NOMO-1 treated with dmso at 0.1 percent for 144 hours (cell line): ENCODE measurements at regions not wholly inside any gene's neighbourhood (a gene's known extent, or its start where the extent isn't known, plus 50 kb on each side); places are given as distances from the start of the nearest gene placed in this dataset.

Source experiments
- DNase-seq: peaks from one replicate; lab custom pipeline; 2025; ENCODE audit not compliant: unreplicated experiment; lab: John Stamatoyannopoulos, UW

- DNase-seq: no peak
Measured at GRCh38 chr1:228867951-228868730, 132.9 kb downstream of the RHOU start.

GRCh38 chr1:228868731-228869024 is 133.4 kb downstream of the RHOU start:
- DNase-seq: no peak

GRCh38 chr1:228869312-228869824 is 134.1 kb downstream of the RHOU start:
- DNase-seq: no peak

- no peak for DNase-seq
Measured at GRCh38 chr1:228870041-228870713, 134.9 kb downstream of the RHOU start.

GRCh38 chr1:228871314-228872061 is 136.2 kb downstream of the RHOU start:
- DNase-seq: no peak

GRCh38 chr1:228872080-228872479 is 136.8 kb downstream of the RHOU start:
- no peak for DNase-seq

- no peak for DNase-seq
Measured at GRCh38 chr1:228873709-228874108, 138.4 kb downstream of the RHOU start.

- DNase-seq: no peak
Measured at GRCh38 chr1:228875741-228876140, 140.5 kb downstream of the RHOU start.

GRCh38 chr1:228876187-228876586 is 140.9 kb downstream of the RHOU start:
- DNase-seq: no peak

- DNase-seq: no peak
Measured at GRCh38 chr1:228879164-228879563, 143.9 kb downstream of the RHOU start.

- no peak for DNase-seq
Measured at GRCh38 chr1:228882041-228882770, 146.9 kb downstream of the RHOU start.

- DNase-seq: no peak
Measured at GRCh38 chr1:228882771-228883450, 147.6 kb downstream of the RHOU start.

- no peak for DNase-seq
Measured at GRCh38 chr1:228883535-228883934, 148.3 kb downstream of the RHOU start.

GRCh38 chr1:228884196-228884595 is 148.9 kb downstream of the RHOU start:
- no peak for DNase-seq

GRCh38 chr1:228884615-228885566 is 149.6 kb downstream of the RHOU start:
- no peak for DNase-seq

- no peak for DNase-seq
Measured at GRCh38 chr1:228885845-228886244, 150.6 kb downstream of the RHOU start.

- DNase-seq: no peak
Measured at GRCh38 chr1:228887101-228887500, 151.8 kb downstream of the RHOU start.

- DNase-seq: no peak
Measured at GRCh38 chr1:228887960-228888359, 152.7 kb downstream of the RHOU start.

- no peak for DNase-seq
Measured at GRCh38 chr1:228889289-228889688, 154.0 kb downstream of the RHOU start.
